WTC11 (cell line): ENCODE measurements at regions not wholly inside any gene's neighbourhood (a gene's known extent, or its start where the extent isn't known, plus 50 kb on each side); places are given as distances from the start of the nearest gene placed in this dataset.

Experiments used
- ATAC-seq: fragments of 200-7000 bp; cut with Tn5 transposase; 2 replicates; pipeline ENCODE4 v1.10.0; 2021; ENCODE audit warnings: mild to moderate bottlenecking, moderate library complexity
- CTCF ChIA-PET: fragments of 300-600 bp; sonication (Branson Sonifier 250); formaldehyde crosslinking; loops from one replicate; lab custom pipeline; 2021; ENCODE audit warnings: antibody characterized with exemption; lab: Charles Lee
- POLR2A ChIA-PET: fragments of 350-600 bp; sonication (Branson Sonifier 250); formaldehyde crosslinking; loops from one replicate; lab custom pipeline; 2021; ENCODE audit warnings: antibody characterized with exemption; lab: Charles Lee
- DNase-seq: peaks from one replicate; pipeline ENCODE4 v3.0.0; 2021; ENCODE audit warnings: low spot score
- H3K27ac Mint-ChIP-seq: 2 replicates; pipeline ENCODE4 v1.8.0; 2021; ENCODE audit warnings: mixed read lengths
- H3K27me3 Mint-ChIP-seq: 2 replicates; pipeline ENCODE4 v1.8.0; 2021; ENCODE audit warnings: low read depth, mild to moderate bottlenecking, moderate library complexity, mixed read lengths
- H3K36me3 Mint-ChIP-seq: 2 replicates; pipeline ENCODE4 v1.8.0; 2021; ENCODE audit warnings: mixed read lengths
- H3K4me1 Mint-ChIP-seq: 2 replicates; pipeline ENCODE4 v1.8.0; 2022; ENCODE audit warnings: mixed read lengths
- H3K4me3 Mint-ChIP-seq: 2 replicates; pipeline ENCODE4 v1.8.0; 2021; ENCODE audit warnings: mild to moderate bottlenecking, moderate library complexity, mixed read lengths
- H3K9me3 Mint-ChIP-seq: 2 replicates; pipeline ENCODE4 v1.8.0; 2021; ENCODE audit warnings: mixed read lengths
- ATF3 ChIP-seq: sonication (generic); formaldehyde crosslinking; conservative IDR thresholded peaks from 2 replicates; pipeline ENCODE4 v1.8.1; 2022; ENCODE audit warnings: mild to moderate bottlenecking, missing genetic modification reagents
- ATF6 ChIP-seq: sonication (generic); formaldehyde crosslinking; IDR thresholded peaks from 2 replicates; pipeline ENCODE4 v1.8.1; 2023; ENCODE audit warnings: mild to moderate bottlenecking, missing genetic modification reagents
- CTCF ChIP-seq: fragments of 200-600 bp; IDR thresholded peaks from 2 replicates; pipeline ENCODE4 v1.8.0; 2022; ENCODE audit warnings: antibody characterized with exemption
- E2F1 ChIP-seq: sonication (generic); formaldehyde crosslinking; IDR thresholded peaks from 2 replicates; pipeline ENCODE4 v1.8.0; 2022; ENCODE audit warnings: mild to moderate bottlenecking, missing genetic modification reagents
- ELF4 ChIP-seq: sonication (generic); formaldehyde crosslinking; IDR thresholded peaks from 2 replicates; pipeline ENCODE4 v1.8.1; 2022; ENCODE audit warnings: low read depth, mild to moderate bottlenecking, moderate library complexity, missing genetic modification reagents
- EMX1 ChIP-seq: fragments of 250-450 bp; sonication (Bioruptor Pico); IDR thresholded peaks from 2 replicates; pipeline ENCODE4 v1.8.0; 2021; ENCODE audit warnings: mild to moderate bottlenecking
- ETV6 ChIP-seq: sonication (generic); formaldehyde crosslinking; IDR thresholded peaks from 2 replicates; pipeline ENCODE4 v1.8.1; 2022; ENCODE audit warnings: mild to moderate bottlenecking, missing genetic modification reagents
- MLX ChIP-seq: sonication (generic); formaldehyde crosslinking; IDR thresholded peaks from 2 replicates; pipeline ENCODE4 v1.8.1; 2023; ENCODE audit warnings: mild to moderate bottlenecking, missing genetic modification reagents, moderate library complexity
- MXD4 ChIP-seq: fragments of 250-450 bp; sonication (Bioruptor Pico); IDR thresholded peaks from 2 replicates; pipeline ENCODE4 v1.8.0; 2021; ENCODE audit warnings: mild to moderate bottlenecking, moderate library complexity, borderline replicate concordance
- NFYB ChIP-seq: sonication (generic); formaldehyde crosslinking; conservative IDR thresholded peaks from 2 replicates; pipeline ENCODE4 v1.8.0; 2022; ENCODE audit warnings: low read depth, missing genetic modification reagents
- PRDM15 ChIP-seq: sonication (generic); formaldehyde crosslinking; IDR thresholded peaks from 2 replicates; pipeline ENCODE4 v1.8.0; 2022; ENCODE audit warnings: missing genetic modification reagents
- SMAD4 ChIP-seq: sonication (generic); formaldehyde crosslinking; IDR thresholded peaks from 2 replicates; pipeline ENCODE4 v1.8.0; 2022; ENCODE audit warnings: mild to moderate bottlenecking, missing genetic modification reagents
- SOX15 ChIP-seq: fragments of 250-450 bp; sonication (Bioruptor Pico); IDR thresholded peaks from 2 replicates; pipeline ENCODE4 v1.9.0; 2021; ENCODE audit warnings: mild to moderate bottlenecking
- SP1 ChIP-seq: sonication (generic); formaldehyde crosslinking; conservative IDR thresholded peaks from 2 replicates; pipeline ENCODE4 v1.8.1; 2022; ENCODE audit warnings: missing genetic modification reagents
- TEAD4 ChIP-seq: sonication (generic); formaldehyde crosslinking; IDR thresholded peaks from 2 replicates; pipeline ENCODE4 v1.8.0; 2022; ENCODE audit warnings: mild to moderate bottlenecking, missing genetic modification reagents
- USF2 ChIP-seq: sonication (generic); formaldehyde crosslinking; IDR thresholded peaks from 2 replicates; pipeline ENCODE4 v1.8.1; 2023; ENCODE audit warnings: mild to moderate bottlenecking, missing genetic modification reagents, moderate library complexity
- ZBTB21 ChIP-seq: sonication (generic); formaldehyde crosslinking; IDR thresholded peaks from 2 replicates; pipeline ENCODE4 v1.8.1; 2023; ENCODE audit warnings: mild to moderate bottlenecking, missing genetic modification reagents, borderline replicate concordance
- ZNF263 ChIP-seq: sonication (generic); formaldehyde crosslinking; IDR thresholded peaks from 2 replicates; pipeline ENCODE4 v1.8.1; 2022; ENCODE audit warnings: low read depth, mild to moderate bottlenecking, moderate library complexity, missing genetic modification reagents

GRCh38 chr15:25192651-25193050, 237.9 kb downstream of the SNRPN start (continued):
- TF ChIP-seq EMX1 (no peak), ATF3 (CRISPR knock-in tag) (no peak)

GRCh38 chr15:25207369-25207768, 231.5 kb downstream of the UBE3A start:
- peaks cover 13% of the 10 kb centered on the region for H3K36me3 Mint-ChIP-seq
- TF ChIP-seq SP1 (no peak), SOX15 (CRISPR knock-in tag) (no peak), ZBTB21 (CRISPR knock-in tag) (no peak), MXD4 (CRISPR knock-in tag) (no peak), PRDM15 (CRISPR knock-in tag) (no peak), ATF6 (no peak), USF2 (CRISPR knock-in tag) (no peak), TEAD4 (CRISPR knock-in tag) (no peak), CTCF (no peak), ETV6 (no peak), ZNF263 (no peak), E2F1 (CRISPR knock-in tag) (no peak)
- ChIA-PET POLR2A (no interaction called here), CTCF (no interaction called here)
- H3K9me3 Mint-ChIP-seq = peaks cover 29% of the 10 kb centered on the region
- H3K27me3 Mint-ChIP-seq = 0 out of 2 replicates have a peak, but pooled peaks cover 2% of the 10 kb centered on the region
- no peaks in the 10 kb centered on the region for H3K4me1 Mint-ChIP-seq
- no peak overlapping the region for H3K27ac Mint-ChIP-seq
- ATAC-seq (no peak), DNase-seq (no peak)
- no peak overlapping the region for H3K4me3 Mint-ChIP-seq

GRCh38 chr15:25208735-25209134, 230.1 kb downstream of the UBE3A start:
- Mint-ChIP-seq H3K9me3 (peaks cover 25% of the 10 kb centered on the region), H3K27ac (no peak overlapping the region), H3K27me3 (0 out of 2 replicates have a peak, but pooled peaks cover 2% of the 10 kb centered on the region), H3K4me1 (no peaks in the 10 kb centered on the region), H3K4me3 (no peak overlapping the region), H3K36me3 (peaks cover 14% of the 10 kb centered on the region)
- POLR2A ChIA-PET = no interaction called here
- ATAC-seq (no peak), DNase-seq (peak; percentile 18)
- CTCF ChIA-PET = no interaction called here
- TF ChIP-seq ETV6 (no peak), NFYB (CRISPR knock-in tag) (no peak), ELF4 (CRISPR knock-in tag) (no peak), MLX (CRISPR knock-in tag) (no peak), SMAD4 (CRISPR knock-in tag) (no peak), ATF6 (no peak)
